Hematopoietic multipotent progenitor cell treated with erythropoietin and hydrocortisone succinate and interleukin-3 and kit ligand, for 8 days (in vitro differentiated cells): ENCODE measurements at regions not wholly inside any gene's neighbourhood (a gene's known extent, or its start where the extent isn't known, plus 50 kb on each side); places are given as distances from the start of the nearest gene placed in this dataset.
"Not testable (repeated sequence)": the region's sequence is repeated elsewhere in the genome, so short reads cannot be mapped to it uniquely, and the experiment has no call there.

ENCODE experiments used
- DNase-seq: peaks from one replicate; pipeline ENCODE4 v3.0.0-alpha.2; 2015

DNA sequence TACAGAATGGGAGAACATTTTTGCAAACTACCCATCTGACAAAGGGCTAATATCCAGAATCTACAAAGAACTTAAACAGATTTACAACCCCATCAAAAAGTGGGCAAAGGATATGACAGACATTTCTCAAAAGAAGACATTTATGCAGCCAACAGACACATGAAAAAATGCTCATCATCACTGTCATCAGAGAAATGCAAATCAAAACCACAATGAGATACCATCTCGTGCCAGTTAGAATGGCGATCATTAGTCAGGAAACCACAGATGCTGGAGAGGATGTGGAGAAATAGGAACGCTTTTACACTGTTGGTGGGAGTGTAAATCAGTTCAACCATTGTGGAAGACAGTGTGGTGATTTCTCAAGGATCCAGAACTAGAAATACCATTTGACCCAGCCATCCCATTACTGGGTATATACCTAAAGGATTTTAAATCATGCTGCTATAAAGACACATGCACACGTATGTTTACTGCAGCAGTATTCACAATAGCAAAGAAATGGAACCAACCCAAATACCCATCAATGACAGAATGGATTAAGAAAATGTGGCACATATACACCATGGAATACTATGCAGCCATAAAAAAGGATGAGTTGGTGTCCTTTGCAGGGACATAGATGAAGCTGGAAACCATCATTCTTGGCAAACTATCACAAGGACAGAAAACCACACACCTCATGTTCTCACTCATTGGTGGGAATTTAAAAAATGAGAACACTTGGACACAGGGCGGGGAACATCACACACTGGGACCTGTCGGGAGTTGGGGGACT is 317.7 kb upstream of the THBS1 start:
- not testable (repeated sequence) for DNase-seq

- DNase-seq, result no peak
These were observed 315.6 kb upstream of the THBS1 start for GRCh38 chr15:39265261-39265660.

GRCh38 chr15:39266890-39267289 is 314.0 kb upstream of the THBS1 start:
- no peak for DNase-seq

- DNase-seq, result no peak
These were observed 313.2 kb upstream of the THBS1 start for GRCh38 chr15:39267685-39268084.

GRCh38 chr15:39269352-39269751 is 311.5 kb upstream of the THBS1 start:
- no peak for DNase-seq

DNA sequence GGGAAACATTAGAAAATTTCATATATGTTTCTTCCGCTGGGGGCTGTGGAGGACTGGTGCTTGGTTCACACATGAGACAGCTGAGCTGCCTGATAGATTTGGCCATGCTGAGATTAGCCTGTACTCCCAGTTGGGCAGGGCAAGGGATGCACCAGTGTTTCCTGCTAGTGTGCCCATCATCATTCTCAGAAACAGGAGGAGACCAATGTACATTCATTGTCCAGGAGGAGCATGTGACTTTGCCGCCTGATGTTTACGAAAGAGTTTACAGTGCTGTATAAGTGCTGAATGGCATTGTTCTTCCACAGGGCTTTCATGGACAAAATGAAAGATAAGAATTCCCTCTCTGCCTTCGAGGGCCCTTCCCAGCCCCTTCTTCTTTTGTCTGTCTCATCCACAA is 311.1 kb upstream of the THBS1 start:
- DNase-seq, result no peak

GRCh38 chr15:39270221-39270855 is 310.5 kb upstream of the THBS1 start:
- no peak for DNase-seq

DNA sequence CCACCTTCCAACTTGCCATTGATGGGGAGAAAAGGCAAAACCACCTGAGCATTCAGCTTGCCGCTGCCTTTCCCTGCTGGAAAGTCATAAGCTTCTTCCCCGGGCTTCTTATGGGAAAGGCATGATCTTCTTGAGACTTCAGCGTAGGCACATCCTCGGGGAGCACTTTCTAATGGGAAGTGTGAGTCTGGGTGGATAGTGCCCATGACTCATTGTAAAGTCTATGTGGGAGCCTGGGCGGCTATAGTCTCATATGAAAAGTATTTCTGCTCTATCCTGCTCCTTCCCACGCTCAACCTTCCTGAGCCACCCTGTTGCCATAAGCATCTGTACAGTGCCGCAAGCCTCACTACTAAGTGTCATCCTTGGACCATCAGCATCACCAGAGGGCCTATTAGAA is 309.9 kb upstream of the THBS1 start:
- no peak for DNase-seq

DNA sequence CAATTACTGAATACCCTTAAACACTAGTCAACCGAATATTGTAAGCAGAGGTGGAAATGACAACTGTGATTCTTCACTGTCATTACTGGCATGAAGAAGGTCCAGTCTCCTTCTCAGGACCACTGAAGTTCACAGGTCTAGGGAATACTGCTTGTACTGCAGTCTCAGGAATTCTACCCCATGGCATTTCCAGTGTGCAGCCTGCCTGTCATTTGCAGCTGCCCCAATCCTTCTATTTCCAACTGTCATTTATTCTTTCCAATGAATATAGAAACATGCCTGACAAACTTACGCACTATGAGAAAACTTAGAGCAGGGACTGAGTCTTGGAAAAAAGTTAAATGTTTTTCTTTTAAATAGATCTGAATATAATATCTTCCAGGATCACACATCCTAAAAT is 308.0 kb upstream of the THBS1 start:
- no peak for DNase-seq

DNA sequence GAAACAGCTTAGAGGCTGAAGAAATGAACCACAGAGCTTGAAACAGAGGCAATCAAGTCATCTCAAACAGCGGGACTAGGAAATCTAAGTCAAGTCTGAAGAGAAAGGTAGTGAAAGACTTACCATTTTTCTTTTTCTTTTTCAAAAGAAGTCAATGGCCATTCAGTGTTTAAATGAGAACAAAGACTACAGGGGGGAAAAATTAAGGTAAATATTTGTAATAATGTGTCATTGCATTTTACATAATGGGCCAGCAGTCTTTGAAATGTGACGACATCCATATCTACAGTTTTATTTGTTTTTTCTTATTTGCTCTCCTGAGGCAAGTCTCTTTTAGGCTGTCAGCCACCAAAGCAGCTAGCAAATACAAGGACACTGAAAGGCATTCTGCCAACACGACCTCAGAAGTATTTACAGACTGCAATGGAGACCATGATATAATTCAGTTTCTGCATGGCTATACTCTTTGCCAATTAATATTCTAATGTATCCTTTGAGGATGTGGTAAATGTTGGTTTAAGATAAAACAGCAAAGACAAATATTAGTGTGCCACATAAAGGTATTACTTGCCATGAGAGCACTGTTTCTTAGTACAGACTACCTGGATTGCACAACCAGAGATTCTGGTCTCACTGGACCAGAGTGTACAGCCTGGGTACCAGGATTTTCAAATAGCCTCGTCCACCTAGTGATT is 307.0 kb upstream of the THBS1 start:
- DNase-seq, result no peak

DNA sequence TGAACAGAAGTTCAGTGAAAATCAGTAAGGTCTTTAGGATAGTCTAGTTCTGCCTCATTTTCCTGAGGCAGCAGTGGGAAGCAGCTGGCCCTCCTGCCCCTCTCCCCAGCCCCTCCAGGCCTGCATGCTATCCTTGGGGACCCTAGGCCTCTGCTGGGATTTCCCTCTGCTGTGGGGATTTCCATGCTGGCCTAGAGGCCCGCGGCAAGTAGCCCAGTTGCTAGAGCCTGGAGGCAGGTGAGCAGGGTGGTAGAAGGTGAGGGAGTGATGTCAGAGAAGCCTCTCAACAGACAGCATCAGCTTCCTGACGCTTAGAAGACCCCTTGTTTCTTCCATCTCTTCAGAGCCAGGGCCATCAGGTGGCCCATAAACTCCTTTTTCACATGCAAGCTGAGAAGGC is 305.8 kb upstream of the THBS1 start:
- no peak for DNase-seq

- DNase-seq, result no peak
These were observed 301.6 kb upstream of the THBS1 start for GRCh38 chr15:39279311-39279710.

- no peak for DNase-seq
These were observed 299.8 kb upstream of the THBS1 start for GRCh38 chr15:39281094-39281493.

GRCh38 chr15:39282663-39283208 is 298.1 kb upstream of the THBS1 start:
- DNase-seq, result no peak

- DNase-seq, result no peak
These were observed 297.3 kb upstream of the THBS1 start for GRCh38 chr15:39283531-39283930.

GRCh38 chr15:39285071-39285470 is 295.8 kb upstream of the THBS1 start:
- no peak for DNase-seq

DNA sequence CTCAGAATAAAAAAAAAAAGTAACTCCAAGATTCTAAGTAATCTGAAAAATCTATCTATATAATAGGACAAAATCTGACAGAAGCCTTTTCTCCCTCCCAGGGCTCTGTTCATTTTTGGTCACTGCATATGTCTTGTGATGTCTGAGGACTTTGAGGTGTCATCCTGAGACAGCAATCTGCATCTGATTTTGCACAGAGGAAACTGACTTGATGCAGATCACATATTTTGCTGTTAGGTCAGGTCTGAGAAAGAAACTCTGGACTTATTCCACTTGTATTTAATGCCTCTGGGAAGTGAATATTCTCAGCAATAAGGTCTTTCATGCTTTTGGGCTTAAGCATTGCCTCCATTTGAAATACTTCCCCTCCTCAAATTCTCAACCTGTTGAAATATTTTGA is 295.2 kb upstream of the THBS1 start:
- DNase-seq, result no peak

DNA sequence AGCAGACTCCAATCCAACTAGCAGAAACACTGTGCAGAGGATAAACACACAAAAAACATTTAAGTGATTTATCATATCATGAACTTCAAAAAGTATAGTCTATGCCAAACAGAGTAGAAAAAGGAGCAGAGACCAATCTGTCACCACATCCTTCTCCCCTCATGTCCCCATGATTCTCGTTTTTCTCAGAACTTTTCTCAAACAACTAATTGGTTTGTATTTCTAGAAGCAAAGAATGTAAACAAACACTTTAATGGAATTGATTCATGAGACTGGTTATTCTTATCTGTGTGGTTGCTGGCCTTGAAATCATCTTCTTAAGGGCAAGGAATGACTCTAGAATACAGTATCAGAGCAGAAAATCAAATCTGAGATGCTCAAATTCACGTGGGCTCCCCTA is 294.2 kb upstream of the THBS1 start:
- no peak for DNase-seq

GRCh38 chr15:39287322-39288195 is 293.3 kb upstream of the THBS1 start:
- DNase-seq, result no peak

DNA sequence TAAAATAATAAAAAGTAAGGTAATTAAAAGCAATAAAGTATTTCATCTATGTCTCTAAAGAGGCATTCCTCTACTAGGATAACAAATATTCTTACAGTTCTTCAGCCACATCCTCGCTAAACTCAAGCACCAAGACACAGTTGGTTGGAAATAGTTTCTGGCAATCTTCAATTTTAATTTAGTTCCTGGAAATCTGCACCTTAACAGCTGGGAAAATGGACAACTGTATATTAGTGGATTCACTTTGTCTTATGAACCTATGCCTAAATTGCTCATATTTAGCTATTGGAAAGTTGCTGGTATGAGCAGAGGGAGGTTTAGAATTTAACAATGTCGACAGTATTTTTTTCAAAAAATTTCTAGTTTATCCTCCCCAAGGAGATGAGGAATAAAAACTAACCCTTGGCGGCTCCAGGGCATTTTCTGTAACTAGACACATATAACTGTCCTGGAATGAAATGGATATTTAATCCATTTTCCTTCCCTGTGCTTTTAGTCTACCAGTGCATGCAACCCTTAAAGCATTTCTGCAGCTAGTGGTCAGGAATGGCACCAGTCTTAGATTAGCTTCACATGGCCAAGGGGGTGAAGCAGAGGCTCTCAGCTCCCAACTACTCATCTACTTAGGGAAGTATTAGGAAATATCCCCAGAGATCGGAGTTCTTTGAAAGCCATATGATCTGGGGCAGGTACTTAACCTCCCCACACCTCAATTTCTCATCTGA is 290.0 kb upstream of the THBS1 start:
- DNase-seq, result no peak

- DNase-seq, result no peak
These were observed 289.2 kb upstream of the THBS1 start for GRCh38 chr15:39291690-39292089.

GRCh38 chr15:39296955-39297354 is 283.9 kb upstream of the THBS1 start:
- no peak for DNase-seq
